Peyer's patch (tissue), 4 donors: ENCODE measurements at regions not wholly inside any gene's neighbourhood (a gene's known extent, or its start where the extent isn't known, plus 50 kb on each side); places are given as distances from the start of the nearest gene placed in this dataset.
"Not testable (repeated sequence)": the region's sequence is repeated elsewhere in the genome, so short reads cannot be mapped to it uniquely, and the experiment has no call there.

Experiments used
- DNase-seq, 3 donors: peaks; one replicate each; pipeline ENCODE4 v3.0.0-alpha.2; 2017 to 2019
- H3K27ac ChIP-seq, 4 donors: fragments of 200-600 bp; sonication (generic); one replicate each; pipeline ENCODE4 v1.5.1; 2016 to 2019
- H3K27me3 ChIP-seq, 2 donors: fragments of 200-600 bp; sonication (generic); one replicate each; pipeline ENCODE4 v1.5.1; 2019
- H3K36me3 ChIP-seq, 3 donors: fragments of 200-600 bp; sonication (generic); one replicate each; pipeline ENCODE4 v1.5.1; 2016 to 2019
- H3K4me1 ChIP-seq, 4 donors: fragments of 200-600 bp; sonication (generic); one replicate each; pipeline ENCODE4 v1.5.1; 2016 to 2019
- H3K4me3 ChIP-seq, 4 donors: fragments of 200-600 bp; sonication (generic); 1 replicate in 3 of 4; 2 replicates in 1 of 4; pipeline ENCODE4 v1.5.1; 2016 to 2019; ENCODE audit warnings: mild to moderate bottlenecking in 1 of 4
- H3K9me3 ChIP-seq, 4 donors: fragments of 200-600 bp; sonication (generic); one replicate each; pipeline ENCODE4 v1.5.1; 2016 to 2019; ENCODE audit warnings: mild to moderate bottlenecking in 1 of 4
- POLR2A ChIP-seq, 2 donors: fragments of 450-650 bp; IDR thresholded peaks; one replicate each; pipeline ENCODE4 v1.5.1; 2017; ENCODE audit warnings: antibody characterized with exemption in 2 of 2, mild to moderate bottlenecking in 2 of 2, moderate library complexity in 2 of 2
- TF ChIP-seq, protein P1 (sequence below), 6 experiments: fragments of 450-650 bp in 4 of 6; fragments of 200-600 bp in 2 of 6; sonication (generic) in 1 of 6; IDR thresholded peaks; one replicate each; pipeline ENCODE4 v1.5.1; 2017 to 2019; ENCODE audit warnings: antibody characterized with exemption in 6 of 6, mild to moderate bottlenecking in 3 of 6, moderate library complexity in 1 of 6

DNA sequence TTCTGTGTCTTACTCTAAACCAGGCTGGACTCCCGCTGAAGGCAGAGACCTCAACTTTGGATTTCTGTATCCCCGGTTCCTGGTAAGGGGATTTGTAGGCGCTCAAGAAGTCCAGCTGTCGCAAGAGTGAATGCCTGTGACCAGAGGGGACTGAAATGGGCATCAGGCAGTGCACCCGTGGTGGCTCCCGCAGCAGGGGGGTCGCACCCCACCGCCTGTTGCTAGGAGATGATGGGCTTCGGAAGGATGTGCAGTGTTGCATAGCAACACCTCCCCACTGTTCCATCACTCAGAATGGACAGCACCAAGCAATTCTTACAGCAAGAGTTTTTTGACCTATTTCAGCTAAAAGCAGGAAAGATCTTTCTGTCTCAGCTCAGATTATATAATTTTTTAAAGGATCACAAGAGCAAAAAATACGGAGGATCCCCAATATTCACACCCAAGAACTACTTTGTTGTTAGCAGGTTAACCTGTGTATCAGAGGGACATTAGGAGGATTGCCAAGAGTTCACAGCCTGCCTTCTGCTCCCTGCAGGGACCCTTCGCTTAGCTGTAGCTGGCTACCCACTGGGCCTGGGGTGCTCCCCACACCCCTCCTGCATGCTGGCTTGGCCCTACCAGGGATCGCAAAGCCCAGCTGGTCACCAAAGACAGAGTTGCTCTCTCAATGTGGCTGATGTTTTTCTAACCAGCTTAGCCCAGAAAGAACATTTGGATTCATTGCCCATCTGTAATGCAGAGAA lies 63.8 kb downstream of the SOWAHC start:
- no peak for DNase-seq
- H3K4me3 ChIP-seq, result no peak overlapping the region
- no peak overlapping the region for H3K27ac ChIP-seq
- TF ChIP-seq, protein P1, sequence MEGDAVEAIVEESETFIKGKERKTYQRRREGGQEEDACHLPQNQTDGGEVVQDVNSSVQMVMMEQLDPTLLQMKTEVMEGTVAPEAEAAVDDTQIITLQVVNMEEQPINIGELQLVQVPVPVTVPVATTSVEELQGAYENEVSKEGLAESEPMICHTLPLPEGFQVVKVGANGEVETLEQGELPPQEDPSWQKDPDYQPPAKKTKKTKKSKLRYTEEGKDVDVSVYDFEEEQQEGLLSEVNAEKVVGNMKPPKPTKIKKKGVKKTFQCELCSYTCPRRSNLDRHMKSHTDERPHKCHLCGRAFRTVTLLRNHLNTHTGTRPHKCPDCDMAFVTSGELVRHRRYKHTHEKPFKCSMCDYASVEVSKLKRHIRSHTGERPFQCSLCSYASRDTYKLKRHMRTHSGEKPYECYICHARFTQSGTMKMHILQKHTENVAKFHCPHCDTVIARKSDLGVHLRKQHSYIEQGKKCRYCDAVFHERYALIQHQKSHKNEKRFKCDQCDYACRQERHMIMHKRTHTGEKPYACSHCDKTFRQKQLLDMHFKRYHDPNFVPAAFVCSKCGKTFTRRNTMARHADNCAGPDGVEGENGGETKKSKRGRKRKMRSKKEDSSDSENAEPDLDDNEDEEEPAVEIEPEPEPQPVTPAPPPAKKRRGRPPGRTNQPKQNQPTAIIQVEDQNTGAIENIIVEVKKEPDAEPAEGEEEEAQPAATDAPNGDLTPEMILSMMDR (IDR thresholded peaks at IDR 0.05), result no peak
- TF ChIP-seq POLR2A (IDR thresholded peaks at IDR 0.05), result no peak
- H3K4me1 ChIP-seq, result peaks cover 0 to 27% (median 0%) of the 10 kb centered on the region in 4 donors
- no peaks in the 10 kb centered on the region for H3K36me3 ChIP-seq
- H3K9me3 ChIP-seq, result no peaks in the 10 kb centered on the region
- H3K27me3 ChIP-seq, result no peaks in the 10 kb centered on the region

DNA sequence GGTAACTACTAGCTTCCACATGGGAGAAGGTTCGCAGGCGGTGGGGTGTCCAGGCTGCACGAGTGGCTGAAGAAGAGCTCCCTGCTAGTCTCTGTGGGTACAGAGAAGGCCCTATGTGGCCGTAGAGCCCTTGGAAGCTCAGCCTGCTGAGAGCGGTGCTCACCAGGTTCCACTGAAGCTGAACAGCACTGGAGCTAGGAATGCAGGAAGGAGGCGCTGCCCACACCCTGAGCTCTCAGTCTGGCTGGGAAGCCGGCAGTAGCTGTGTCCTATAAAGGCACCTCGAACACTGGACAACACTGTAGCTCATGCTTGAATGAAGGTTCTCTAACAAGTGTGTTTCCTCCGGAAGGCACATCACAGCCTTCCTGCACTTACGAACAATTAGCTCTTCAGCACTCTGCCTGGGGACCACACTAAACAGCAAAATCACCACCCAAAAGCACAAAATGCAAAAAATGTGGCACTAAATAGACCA lies 64.6 kb downstream of the SOWAHC start:
- not testable (repeated sequence) for H3K27ac ChIP-seq, DNase-seq, H3K4me3 ChIP-seq, H3K9me3 ChIP-seq, H3K27me3 ChIP-seq, H3K36me3 ChIP-seq
- H3K4me1 ChIP-seq, result peaks cover 0 to 27% (median 0%) of the 10 kb centered on the region in 4 donors

DNA sequence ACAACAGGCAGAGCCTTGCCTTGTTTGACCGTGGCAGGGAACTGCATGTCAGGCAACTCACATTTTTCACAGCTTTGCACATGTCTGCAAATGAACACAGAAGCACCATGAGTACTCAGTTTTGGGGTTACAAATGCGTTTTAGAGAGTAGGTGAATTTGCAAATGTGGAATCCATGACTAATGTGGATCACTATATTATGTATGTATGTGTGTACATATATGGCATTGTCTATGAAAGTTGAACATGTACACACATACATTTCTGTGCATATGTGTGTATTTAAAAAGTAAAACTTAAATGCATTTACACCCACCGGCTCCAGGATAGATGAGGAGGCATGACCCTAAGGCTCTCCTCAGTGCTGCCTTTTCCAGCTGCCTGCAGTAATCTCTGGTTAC lies 65.1 kb downstream of the SOWAHC start:
- H3K9me3 ChIP-seq, result no peaks in the 10 kb centered on the region
- H3K27ac ChIP-seq, result no peak overlapping the region
- no peak for DNase-seq
- TF ChIP-seq, protein P1 (IDR thresholded peaks at IDR 0.05), result no peak
- no peak for TF ChIP-seq POLR2A (IDR thresholded peaks at IDR 0.05)
- H3K4me1 ChIP-seq, result peaks cover 0 to 27% (median 0%) of the 10 kb centered on the region in 4 donors
- H3K4me3 ChIP-seq, result no peak overlapping the region
- H3K36me3 ChIP-seq, result no peaks in the 10 kb centered on the region
- no peaks in the 10 kb centered on the region for H3K27me3 ChIP-seq

DNA sequence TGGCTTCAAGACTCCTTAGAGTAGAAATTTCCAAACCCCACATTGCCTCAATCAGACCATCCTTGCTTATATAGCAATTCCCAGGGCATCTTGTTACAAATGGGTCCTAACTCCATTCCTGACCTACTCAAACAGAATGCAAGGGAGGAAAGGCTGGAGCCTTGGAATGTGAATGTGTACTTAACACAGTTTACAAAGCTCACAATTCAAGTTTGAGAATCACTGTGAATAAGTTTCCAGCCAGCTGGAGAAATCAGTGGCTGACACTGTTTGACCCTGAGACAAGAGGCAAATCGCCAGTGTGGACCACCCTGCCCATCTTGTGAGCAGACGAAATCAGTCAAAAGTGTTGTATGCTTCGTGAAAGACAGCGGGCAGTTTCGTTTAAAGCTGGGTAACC lies 65.5 kb downstream of the SOWAHC start:
- peak in 1 of 3 donors; percentile 22 for DNase-seq
- TF ChIP-seq, protein P1 (IDR thresholded peaks at IDR 0.05), result no peak
- Histone ChIP-seq H3K4me1 (peaks cover 0 to 27% (median 0%) of the 10 kb centered on the region in 4 donors), H3K36me3 (no peaks in the 10 kb centered on the region), H3K27ac (no peak overlapping the region), H3K27me3 (no peaks in the 10 kb centered on the region), H3K4me3 (no peak overlapping the region), H3K9me3 (no peaks in the 10 kb centered on the region)

DNA sequence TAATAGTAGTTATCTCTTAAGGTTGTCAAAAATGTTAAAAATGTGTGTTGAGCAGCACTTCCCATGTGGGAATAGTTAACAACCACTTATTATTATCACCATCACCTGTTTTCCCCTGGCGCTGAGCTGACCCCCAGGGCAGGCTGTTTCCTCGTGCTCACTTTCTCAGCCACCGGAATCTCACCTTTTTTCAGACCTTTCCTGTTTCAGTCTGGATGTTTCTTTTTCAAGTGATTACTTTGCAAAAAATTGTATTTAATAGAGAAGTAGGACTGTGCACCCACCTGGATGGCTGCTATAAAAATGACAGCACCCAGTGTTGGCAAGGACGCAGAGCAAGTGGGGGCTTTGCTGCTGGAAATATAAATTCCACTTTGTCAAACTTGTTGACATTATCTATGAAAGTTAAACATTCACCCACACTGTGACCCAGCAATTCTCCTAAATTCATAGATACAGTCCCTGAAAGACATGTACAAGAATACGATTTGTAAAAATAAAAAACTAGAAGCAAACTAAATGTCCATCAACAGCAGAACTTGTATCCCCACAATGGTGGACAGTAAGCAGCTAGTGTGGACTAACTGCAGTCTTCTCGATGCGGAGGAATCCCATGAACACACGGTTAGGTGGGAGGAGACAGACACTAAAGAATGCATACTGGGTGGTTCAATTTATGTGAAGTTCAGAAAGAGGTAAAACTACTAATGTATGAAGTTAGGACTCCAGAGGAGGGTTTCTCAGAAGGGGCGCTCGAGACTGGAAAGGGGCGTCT lies 66.5 kb downstream of the SOWAHC start:
- Histone ChIP-seq H3K4me1 (peaks cover 0 to 27% (median 0%) of the 10 kb centered on the region in 4 donors), H3K27ac (no peak overlapping the region)
- no peak for TF ChIP-seq POLR2A (IDR thresholded peaks at IDR 0.05)
- TF ChIP-seq, protein P1 (IDR thresholded peaks at IDR 0.05), result no peak

More for the DNA sequence above, 66.5 kb downstream of the SOWAHC start:
- H3K27me3 ChIP-seq, result no peaks in the 10 kb centered on the region
- no peaks in the 10 kb centered on the region for H3K36me3 ChIP-seq
- H3K9me3 ChIP-seq, result no peaks in the 10 kb centered on the region
- no peak overlapping the region for H3K4me3 ChIP-seq
- peak in 1 of 3 donors; percentile 8 for DNase-seq
